ENCODE measurements at regions not wholly inside any gene's neighbourhood (a gene's known extent, or its start where the extent isn't known, plus 50 kb on each side); places are given as distances from the start of the nearest gene placed in this dataset.

DNA sequence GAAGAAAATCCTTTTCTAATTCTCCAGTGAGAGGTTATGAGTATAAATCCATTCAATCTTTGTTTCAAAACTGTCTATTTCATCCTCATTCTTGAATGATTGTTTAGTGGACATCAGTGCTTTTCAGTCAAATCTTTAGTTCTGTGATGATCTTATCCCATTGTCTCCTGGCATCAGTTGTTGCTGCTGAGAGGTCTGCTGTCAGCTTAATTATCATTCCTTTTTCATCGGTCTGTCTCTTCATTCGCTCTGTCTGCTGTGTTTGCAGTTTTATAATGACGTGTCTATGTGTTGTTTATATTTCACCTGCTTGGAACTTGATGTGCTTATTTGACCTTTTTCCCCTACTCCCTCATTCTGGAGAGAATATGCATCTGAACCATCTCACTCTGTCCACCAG lies 69.2 kb upstream of the GLI2 start:
- DNase-seq (no peak), ATAC-seq (ENCODE audit: low read depth) (no peak)
- no CpG with 5 or more reads among the region's 3 CpGs for WGBS (ENCODE audit: insufficient coverage)
- Histone ChIP-seq H2AFZ (ENCODE audit: insufficient read depth, low read depth, low read length, poor library complexity, severe bottlenecking) (no peak overlapping the region), H3K9ac (ENCODE audit: low read length) (no peak overlapping the region), H3K9me3 (ENCODE audit: control extremely low read depth in 1 of 3, control insufficient read depth in 2 of 3, insufficient read depth in 1 of 3, low read length in 2 of 3) (peaks cover 0 to 27% (median 3%) of the 10 kb centered on the region in 3 donors), H3K27me3 (replicated peaks in 1 of 4; ENCODE audit: control extremely low read depth in 1 of 4, control insufficient read depth in 3 of 4, insufficient read depth in 4 of 4, low read length in 3 of 4) (peaks cover 0 to 18% (median 1%) of the 10 kb centered on the region in 4 experiments), H3K4me1 (ENCODE audit: control insufficient read depth in 2 of 2, insufficient read depth in 2 of 2, low read length in 2 of 2) (no peaks in the 10 kb centered on the region), H3K4me3 (ENCODE audit: control extremely low read depth in 1 of 5, extremely low read depth in 1 of 5, insufficient read depth in 1 of 5, low read depth in 2 of 5, low read length in 4 of 5) (no peak overlapping the region), H3K4me2 (replicated peaks; ENCODE audit: low read depth, low read length, poor library complexity, severe bottlenecking) (no peak overlapping the region), H4K20me1 (ENCODE audit: control insufficient read depth, insufficient read depth, low read length, poor library complexity, severe bottlenecking) (no peaks in the 10 kb centered on the region), H3K36me3 (replicated peaks in 1 of 2; ENCODE audit: control extremely low read depth in 1 of 2, control insufficient read depth in 1 of 2, extremely low read depth in 1 of 2, insufficient read depth in 2 of 2, low read length in 1 of 2) (no peaks in the 10 kb centered on the region), H3K79me2 (ENCODE audit: control insufficient read depth, insufficient read depth, low read length) (no peaks in the 10 kb centered on the region), H3K27ac (ENCODE audit: low read length in 2 of 2) (no peak overlapping the region)
- Mint-ChIP-seq H3K9me3 (ENCODE audit: insufficient read depth) (peaks cover 13% of the 10 kb centered on the region), H3K27me3 (peaks cover 23% of the 10 kb centered on the region), H3K4me1 (peaks cover 2% of the 10 kb centered on the region), H3K4me3 (no peak overlapping the region), H3K27ac (no peak overlapping the region)
- ChIA-PET POLR2A (no interaction called here), CTCF (no interaction called here)
- TF ChIP-seq EZH2 (IDR thresholded peaks at IDR 0.05; ENCODE audit: borderline replicate concordance, insufficient read depth, low read depth, low read length, poor library complexity, severe bottlenecking), result no peak
- no peak for TF ChIP-seq CTCF (IDR thresholded peaks at IDR 0.05)
- intact Hi-C loops (cut with micrococcal nuclease), result no loop called here

GRCh38 chr2:120667981-120668380 lies 67.7 kb upstream of the GLI2 start:
- H3K4me2 ChIP-seq (replicated peaks; ENCODE audit: low read depth, low read length, poor library complexity, severe bottlenecking), result no peak overlapping the region
- no peaks in the 10 kb centered on the region for H3K4me1 ChIP-seq (ENCODE audit: control insufficient read depth in 2 of 2, insufficient read depth in 2 of 2, low read length in 2 of 2)
- ChIA-PET CTCF (no interaction called here), POLR2A (no interaction called here)
- intact Hi-C loops (cut with micrococcal nuclease), result no loop called here
- Mint-ChIP-seq H3K4me3 (no peak overlapping the region), H3K9me3 (ENCODE audit: insufficient read depth) (peaks cover 13% of the 10 kb centered on the region), H3K4me1 (peaks cover 2% of the 10 kb centered on the region), H3K27me3 (peaks cover 22% of the 10 kb centered on the region), H3K27ac (no peak overlapping the region)
- TF ChIP-seq CTCF (IDR thresholded peaks at IDR 0.05) (no peak), EZH2 (IDR thresholded peaks at IDR 0.05; ENCODE audit: borderline replicate concordance, insufficient read depth, low read depth, low read length, poor library complexity, severe bottlenecking) (no peak)
- WGBS (ENCODE audit: insufficient coverage), result 100% methylated on average over 1 of the region's 2 CpGs
- H3K36me3 ChIP-seq (replicated peaks in 1 of 2; ENCODE audit: control extremely low read depth in 1 of 2, control insufficient read depth in 1 of 2, extremely low read depth in 1 of 2, insufficient read depth in 2 of 2, low read length in 1 of 2), result no peaks in the 10 kb centered on the region
- no peak for DNase-seq
- H4K20me1 ChIP-seq (ENCODE audit: control insufficient read depth, insufficient read depth, low read length, poor library complexity, severe bottlenecking), result no peaks in the 10 kb centered on the region
- ATAC-seq (ENCODE audit: low read depth), result no peak
- peaks cover 0 to 24% (median 3%) of the 10 kb centered on the region in 3 donors for H3K9me3 ChIP-seq (ENCODE audit: control extremely low read depth in 1 of 3, control insufficient read depth in 2 of 3, insufficient read depth in 1 of 3, low read length in 2 of 3)
- H2AFZ ChIP-seq (ENCODE audit: insufficient read depth, low read depth, low read length, poor library complexity, severe bottlenecking), result no peak overlapping the region
- H3K27me3 ChIP-seq (replicated peaks in 1 of 4; ENCODE audit: control extremely low read depth in 1 of 4, control insufficient read depth in 3 of 4, insufficient read depth in 4 of 4, low read length in 3 of 4), result peaks cover 0 to 13% (median 1%) of the 10 kb centered on the region in 4 experiments
- no peak overlapping the region for H3K27ac ChIP-seq (ENCODE audit: low read length in 2 of 2)
- no peak overlapping the region for H3K4me3 ChIP-seq (ENCODE audit: control extremely low read depth in 1 of 5, extremely low read depth in 1 of 5, insufficient read depth in 1 of 5, low read depth in 2 of 5, low read length in 4 of 5)
- no peaks in the 10 kb centered on the region for H3K79me2 ChIP-seq (ENCODE audit: control insufficient read depth, insufficient read depth, low read length)
- H3K9ac ChIP-seq (ENCODE audit: low read length), result no peak overlapping the region

Measured in B cell (primary cell).